Stimulated activated memory B cell treated with anti-CD40 and anti-IgM and Interleukin-4, amounts not matched to agents 10 μg/mL and 1 μg/mL and 100 μg/mL, for 72 hours (primary cell): ENCODE measurements at regions not wholly inside any gene's neighbourhood (a gene's known extent, or its start where the extent isn't known, plus 50 kb on each side); places are given as distances from the start of the nearest gene placed in this dataset.
A peak's percentile ranks its signal among the peaks of the same experiment; 100 is the strongest.

ENCODE experiments used
- ATAC-seq: fragments of 150-1000 bp; cut with Tn5 transposase; 2 replicates; pipeline ENCODE4 v1.10.0; 2021
- H3K27ac Mint-ChIP-seq: one replicate; pipeline ENCODE4 v1.8.0; 2022; ENCODE audit warnings: mild to moderate bottlenecking, mixed read lengths
- H3K27me3 Mint-ChIP-seq: one replicate; pipeline ENCODE4 v1.8.0; 2022; ENCODE audit warnings: mixed read lengths
- H3K36me3 Mint-ChIP-seq: one replicate; pipeline ENCODE4 v1.8.0; 2022; ENCODE audit warnings: mixed read lengths
- H3K4me1 Mint-ChIP-seq: one replicate; pipeline ENCODE4 v1.8.0; 2022; ENCODE audit warnings: mixed read lengths
- H3K4me3 Mint-ChIP-seq: one replicate; pipeline ENCODE4 v1.8.0; 2022; ENCODE audit warnings: mild to moderate bottlenecking, moderate library complexity, mixed read lengths
- H3K9me3 Mint-ChIP-seq: one replicate; pipeline ENCODE4 v1.8.0; 2022; ENCODE audit warnings: mixed read lengths

GRCh38 chr20:43798291-43799149 is 71.7 kb upstream of the GTSF1L start:
- H3K4me1 Mint-ChIP-seq = peaks cover 6% of the 10 kb centered on the region
- no peak for ATAC-seq
- no peak overlapping the region for H3K27ac Mint-ChIP-seq
- peaks cover 11% of the 10 kb centered on the region for H3K9me3 Mint-ChIP-seq
- H3K4me3 Mint-ChIP-seq = no peak overlapping the region
- no peaks in the 10 kb centered on the region for H3K36me3 Mint-ChIP-seq
- peaks cover 10% of the 10 kb centered on the region for H3K27me3 Mint-ChIP-seq

GRCh38 chr20:43794326-43794725 is 67.5 kb upstream of the GTSF1L start:
- Mint-ChIP-seq H3K4me3 (no peak overlapping the region), H3K4me1 (no peaks in the 10 kb centered on the region)
- no peak for ATAC-seq

GRCh38 chr20:43789593-43789992 is 62.8 kb upstream of the GTSF1L start:
- ATAC-seq = no peak

More at GRCh38 chr20:43794326-43794725, 67.5 kb upstream of the GTSF1L start:
- Mint-ChIP-seq H3K27me3 (peaks cover 20% of the 10 kb centered on the region), H3K9me3 (peaks cover 9% of the 10 kb centered on the region), H3K27ac (no peak overlapping the region), H3K36me3 (peaks cover 5% of the 10 kb centered on the region)

GRCh38 chr20:43787937-43788336 is 61.1 kb upstream of the GTSF1L start:
- ATAC-seq = no peak
- no peak overlapping the region for H3K4me3 Mint-ChIP-seq
- no peaks in the 10 kb centered on the region for H3K4me1 Mint-ChIP-seq
- no peak overlapping the region for H3K27ac Mint-ChIP-seq
- H3K36me3 Mint-ChIP-seq = peaks cover 5% of the 10 kb centered on the region
- H3K27me3 Mint-ChIP-seq = peaks cover 15% of the 10 kb centered on the region
- H3K9me3 Mint-ChIP-seq = peaks cover 5% of the 10 kb centered on the region

More at GRCh38 chr20:43789593-43789992, 62.8 kb upstream of the GTSF1L start:
- H3K27me3 Mint-ChIP-seq = peaks cover 20% of the 10 kb centered on the region
- no peaks in the 10 kb centered on the region for H3K4me1 Mint-ChIP-seq
- H3K36me3 Mint-ChIP-seq = peaks cover 5% of the 10 kb centered on the region
- H3K27ac Mint-ChIP-seq = no peak overlapping the region
- peaks cover 5% of the 10 kb centered on the region for H3K9me3 Mint-ChIP-seq
- H3K4me3 Mint-ChIP-seq = no peak overlapping the region

GRCh38 chr20:43786885-43787284 is 60.1 kb upstream of the GTSF1L start:
- peak overlapping the region; percentile 11 for H3K27ac Mint-ChIP-seq
- no peak overlapping the region for H3K4me3 Mint-ChIP-seq
- ATAC-seq = no peak
- H3K4me1 Mint-ChIP-seq = peaks cover 7% of the 10 kb centered on the region
- H3K36me3 Mint-ChIP-seq = peaks cover under 1% of the 10 kb centered on the region
- peaks cover 4% of the 10 kb centered on the region for H3K27me3 Mint-ChIP-seq
- peaks cover 1% of the 10 kb centered on the region for H3K9me3 Mint-ChIP-seq

GRCh38 chr20:43781215-43781614 is 54.4 kb upstream of the GTSF1L start:
- peaks cover 14% of the 10 kb centered on the region for H3K9me3 Mint-ChIP-seq
- no peaks in the 10 kb centered on the region for H3K36me3 Mint-ChIP-seq
- no peak overlapping the region for H3K4me3 Mint-ChIP-seq
- H3K27ac Mint-ChIP-seq = no peak overlapping the region
- no peak for ATAC-seq
- H3K4me1 Mint-ChIP-seq = peaks cover 10% of the 10 kb centered on the region
- no peaks in the 10 kb centered on the region for H3K27me3 Mint-ChIP-seq

GRCh38 chr20:43778375-43778774 is 51.6 kb upstream of the GTSF1L start:
- no peak for ATAC-seq
- Mint-ChIP-seq H3K9me3 (peaks cover 14% of the 10 kb centered on the region), H3K27me3 (peaks cover 17% of the 10 kb centered on the region), H3K4me3 (no peak overlapping the region), H3K27ac (no peak overlapping the region), H3K4me1 (peaks cover 10% of the 10 kb centered on the region), H3K36me3 (no peaks in the 10 kb centered on the region)

- Mint-ChIP-seq H3K36me3 (no peaks in the 10 kb centered on the region), H3K27ac (no peak overlapping the region), H3K4me1 (peaks cover 1% of the 10 kb centered on the region), H3K4me3 (no peak overlapping the region), H3K9me3 (peaks cover 14% of the 10 kb centered on the region), H3K27me3 (peaks cover 33% of the 10 kb centered on the region)
- no peak for ATAC-seq
Observed at GRCh38 chr20:43776691-43777090, 49.9 kb upstream of the GTSF1L start.
